HG02623 (cell line): ENCODE measurements at regions not wholly inside any gene's neighbourhood (a gene's known extent, or its start where the extent isn't known, plus 50 kb on each side); places are given as distances from the start of the nearest gene placed in this dataset.

Source experiments
- ATAC-seq: cut with Tn5 transposase; IDR thresholded peaks from one replicate; pipeline ENCODE4 v1.9.1; 2021; ENCODE audit warnings: moderate library complexity; ENCODE audit not compliant: unreplicated experiment

DNA sequence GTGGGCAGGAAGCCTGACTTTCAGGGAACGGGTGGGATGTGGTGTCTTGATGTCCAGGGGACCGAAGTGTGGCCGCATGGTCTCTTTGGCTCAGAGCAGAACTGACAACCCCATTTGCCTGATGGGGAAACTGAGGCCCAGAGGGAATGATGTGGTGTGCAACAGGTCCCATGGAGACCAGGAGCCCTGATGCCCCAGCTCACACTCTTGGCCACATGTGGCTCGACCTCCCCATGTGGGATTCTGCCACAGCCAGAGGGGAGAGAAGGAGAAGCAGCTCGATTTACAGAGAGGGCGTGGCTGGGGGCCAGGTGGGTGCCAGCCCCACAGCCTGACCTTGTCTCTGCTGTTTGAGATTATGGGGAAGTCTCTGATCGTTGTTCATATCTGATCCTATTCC lies 128.1 kb downstream of the TEX29 start:
- ATAC-seq, result no peak

DNA sequence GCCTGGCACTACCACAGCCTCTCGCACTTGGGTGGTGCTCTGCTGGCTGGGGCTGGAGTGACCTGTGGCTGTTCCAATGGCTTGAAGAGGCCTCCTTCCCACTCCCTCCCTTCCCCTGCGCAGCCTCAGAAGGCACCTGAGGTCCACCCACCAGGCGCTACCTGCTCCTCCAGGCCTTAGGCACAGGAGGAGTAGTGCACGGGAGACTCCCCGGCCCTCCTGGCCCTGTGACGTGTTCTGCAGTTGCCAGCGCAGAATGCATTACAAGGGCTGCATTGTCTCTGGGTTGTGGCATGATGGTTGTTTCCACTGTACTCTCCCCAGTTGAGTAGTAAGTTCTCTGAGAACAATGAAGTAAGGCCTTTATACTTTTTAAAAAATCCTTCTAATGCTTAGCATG lies 128.6 kb downstream of the TEX29 start:
- no peak for ATAC-seq

DNA sequence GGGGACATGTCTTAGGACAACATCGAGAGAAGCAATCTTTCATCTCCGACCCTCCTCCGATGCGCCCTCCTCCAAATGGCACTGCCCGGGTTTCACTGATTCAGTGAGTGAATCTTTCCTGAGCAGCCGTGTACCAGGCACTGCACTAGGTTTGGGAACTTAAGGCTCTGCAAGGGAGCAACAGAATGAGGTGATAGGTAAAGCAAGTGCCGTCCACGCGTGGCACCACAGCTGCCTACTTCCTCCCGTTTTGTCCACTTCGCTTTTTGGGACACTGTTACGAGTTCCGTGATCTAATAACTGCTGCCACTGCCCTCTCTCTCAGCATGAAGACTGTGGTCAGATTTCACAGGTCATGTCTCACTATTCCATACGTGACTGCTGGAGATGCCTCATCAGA lies 131.0 kb downstream of the TEX29 start:
- ATAC-seq, result no peak

DNA sequence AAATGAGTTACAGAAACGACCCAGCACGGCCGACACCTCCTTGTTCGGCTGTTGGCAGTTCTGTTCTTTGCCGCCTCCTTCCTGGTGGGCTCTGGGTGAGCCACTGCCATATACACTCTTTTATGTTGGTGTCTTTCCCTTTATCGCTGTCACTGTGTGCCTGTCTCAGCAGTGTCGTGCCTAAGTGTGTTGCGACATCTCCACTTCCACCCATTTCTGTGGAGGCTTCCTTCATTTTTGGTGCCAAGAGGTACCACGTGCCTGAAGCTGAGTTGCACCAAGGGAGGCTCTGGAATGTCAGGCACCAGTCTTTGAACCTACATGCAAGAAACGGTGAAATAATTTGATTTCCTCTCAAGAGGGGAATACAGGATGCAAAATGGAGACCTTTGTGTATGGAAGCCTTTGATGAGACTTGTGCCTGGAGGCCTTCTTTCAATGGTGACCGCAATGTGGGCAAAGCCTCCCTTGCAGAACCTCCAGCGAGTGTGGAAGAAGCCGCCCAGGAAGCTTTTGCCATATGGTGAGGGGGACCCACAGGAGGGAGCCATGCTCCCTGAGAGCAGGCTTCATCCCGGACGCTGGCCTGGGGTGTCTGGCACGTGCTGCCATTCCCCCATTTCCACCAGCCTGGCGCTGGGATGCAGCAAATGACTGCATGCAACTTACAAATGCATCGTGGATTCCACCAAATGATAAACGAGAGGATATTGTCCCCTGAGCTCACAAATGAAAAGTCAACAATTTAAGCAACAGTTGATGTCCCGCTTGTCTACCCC lies 136.2 kb downstream of the TEX29 start:
- ATAC-seq, result no peak

DNA sequence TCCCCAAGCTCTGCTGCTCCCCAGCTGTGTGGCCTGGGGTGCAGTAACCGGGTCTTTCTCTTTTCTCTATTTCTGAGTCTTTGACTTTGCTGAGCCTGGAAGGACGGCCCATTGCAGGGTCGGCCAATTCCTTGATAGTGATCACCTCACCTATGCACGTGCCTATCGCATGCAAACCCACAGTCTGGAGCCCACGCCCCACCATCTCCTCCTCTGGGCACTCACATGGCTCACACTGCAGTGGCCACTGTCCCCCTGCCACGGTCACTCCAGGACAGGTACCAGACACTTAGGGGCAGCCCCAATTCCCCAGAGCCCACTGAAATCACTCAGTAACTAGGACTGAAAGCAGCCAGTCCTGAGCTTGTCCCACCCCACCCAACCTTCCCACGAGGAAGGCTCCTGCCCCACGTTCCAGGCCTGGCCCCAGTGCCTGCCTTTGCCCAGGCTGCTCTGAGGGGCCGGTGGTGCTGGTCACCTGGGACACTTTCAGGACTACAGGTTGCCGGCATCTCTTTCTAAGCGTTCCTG lies 137.6 kb downstream of the TEX29 start:
- no peak for ATAC-seq

DNA sequence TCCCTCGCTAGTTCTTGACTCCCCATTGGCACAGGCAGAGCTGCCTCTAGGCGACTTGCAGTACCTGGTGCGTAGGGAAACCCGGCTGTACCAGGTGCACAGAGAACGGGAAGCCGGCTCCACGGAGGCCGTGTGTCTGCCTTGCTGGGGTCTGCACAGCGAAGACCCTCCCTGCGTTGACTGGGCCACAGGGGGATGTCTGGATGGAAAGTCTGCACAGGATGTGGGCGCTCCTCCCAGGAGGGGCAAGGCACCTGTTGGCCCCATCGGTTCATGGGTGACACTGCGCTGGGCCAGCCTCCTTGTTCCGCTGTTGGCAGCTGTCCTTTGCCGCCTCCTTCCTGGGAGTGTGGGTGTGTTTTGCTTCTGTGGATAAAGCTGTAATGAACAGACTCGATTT lies 138.3 kb downstream of the TEX29 start:
- ATAC-seq, result no peak

DNA sequence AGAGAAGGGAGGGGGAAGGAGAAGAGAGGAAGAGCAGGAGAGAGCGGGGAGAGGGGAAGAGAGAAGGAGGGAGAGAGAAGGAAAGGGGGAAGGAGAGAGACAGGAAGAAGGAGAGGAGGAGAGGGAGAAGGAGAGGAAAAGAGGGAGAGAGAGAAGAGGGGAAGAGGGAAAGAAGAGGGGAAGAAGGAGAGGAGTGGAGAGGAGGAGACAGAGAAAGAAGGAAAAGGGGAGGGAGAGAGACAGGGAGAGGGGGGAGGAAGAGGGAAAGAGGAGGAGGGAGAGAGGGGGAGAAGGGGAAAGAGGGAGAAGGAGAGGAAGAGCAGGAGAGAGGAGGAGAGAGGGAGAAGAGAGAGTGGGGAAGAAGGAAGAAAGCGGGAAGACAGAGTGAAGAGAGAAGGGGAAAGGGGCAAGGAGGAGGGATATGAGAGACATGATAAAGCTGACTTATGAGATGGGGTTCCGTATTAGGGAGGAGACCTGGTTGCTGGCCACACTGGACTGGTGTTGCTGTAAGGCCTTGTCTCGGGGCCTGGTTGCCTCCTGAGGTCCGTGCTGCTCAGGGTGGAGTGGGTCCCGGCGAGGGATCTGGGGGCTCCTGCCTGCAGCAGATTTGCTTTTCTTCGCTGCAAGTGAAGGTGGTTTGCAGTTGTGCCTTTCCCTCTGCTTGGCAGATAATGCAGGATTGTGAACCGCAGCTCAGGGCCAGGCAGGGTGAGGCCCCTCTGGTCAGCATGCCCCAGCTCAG lies 139.5 kb downstream of the TEX29 start:
- ATAC-seq, result no peak

DNA sequence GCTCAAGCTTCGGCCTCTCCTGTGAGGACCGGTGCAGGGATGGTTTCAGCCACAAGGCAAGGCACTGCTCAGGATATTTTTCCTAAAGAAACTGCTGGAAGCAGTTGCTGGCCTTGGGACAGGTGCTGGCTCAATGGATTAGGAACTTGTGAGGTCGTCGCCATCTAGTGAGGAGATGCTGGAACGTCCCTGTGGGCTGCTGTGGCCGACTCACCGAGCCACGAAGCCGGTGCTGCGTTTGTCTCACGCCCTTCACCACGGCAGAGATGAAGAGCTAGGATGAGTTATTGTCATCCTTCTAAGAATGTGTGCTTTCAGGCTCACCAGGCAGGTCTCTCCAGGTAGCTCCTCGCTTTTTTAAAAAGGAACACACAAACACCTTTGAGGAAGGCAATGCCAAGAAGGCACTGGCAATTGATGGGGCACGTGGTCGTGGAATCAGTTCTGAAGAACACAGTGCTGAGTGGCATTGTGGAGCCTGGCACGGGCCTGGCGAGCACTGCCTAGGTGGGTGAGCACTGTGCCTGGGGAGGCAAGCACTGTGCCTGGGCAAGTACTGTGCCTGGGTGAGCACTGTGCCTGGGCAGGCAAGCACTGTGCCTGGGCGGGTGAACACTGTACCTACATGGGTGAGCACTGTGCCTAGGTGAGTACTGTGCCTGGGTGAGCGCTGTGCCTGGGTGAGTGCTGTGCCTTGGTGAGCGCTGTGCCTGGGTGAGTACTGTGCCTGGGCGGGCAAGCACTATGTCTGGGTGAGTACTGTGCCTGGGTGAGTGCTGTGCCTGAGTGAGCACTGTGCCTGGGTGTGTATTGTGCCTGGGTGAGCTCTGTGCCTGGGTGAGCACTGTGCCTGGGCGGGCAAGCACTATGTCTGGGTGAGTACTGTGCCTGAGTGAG lies 140.4 kb downstream of the TEX29 start:
- no peak for ATAC-seq

DNA sequence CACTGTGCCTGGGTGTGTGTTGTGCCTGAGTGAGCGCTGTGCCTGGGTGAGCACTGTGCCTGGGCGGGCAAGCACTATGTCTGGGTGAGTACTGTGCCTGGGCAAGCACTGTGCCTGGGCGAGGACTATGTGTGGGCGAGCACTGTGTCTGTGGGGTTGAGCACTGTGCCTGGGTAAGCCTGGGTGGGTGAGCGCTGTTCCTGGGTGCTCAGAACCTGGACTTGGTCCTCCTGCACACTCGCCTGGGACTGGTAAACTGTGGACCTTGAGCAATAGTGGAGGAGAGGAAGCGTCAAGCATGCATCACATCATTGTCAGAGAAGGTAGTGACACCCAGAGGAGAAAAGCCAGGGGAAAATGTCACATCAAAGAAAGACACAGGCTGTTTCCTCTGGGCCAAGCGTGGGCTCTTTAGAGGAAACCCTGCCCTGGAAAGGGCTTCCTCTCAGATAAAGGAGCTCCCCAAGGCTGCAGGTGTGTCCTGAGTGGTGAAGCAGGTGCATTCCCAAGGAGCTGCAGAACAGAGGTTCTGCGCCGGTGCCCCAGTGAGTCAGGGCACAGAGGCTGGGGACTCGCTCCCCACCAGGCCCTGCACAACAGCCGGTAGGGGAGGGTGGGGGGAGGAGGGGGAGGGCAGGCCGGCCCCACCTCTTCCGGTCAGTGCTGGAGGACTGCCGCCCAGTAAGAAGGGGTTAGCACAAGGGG lies 141.2 kb downstream of the TEX29 start:
- ATAC-seq, result no peak

DNA sequence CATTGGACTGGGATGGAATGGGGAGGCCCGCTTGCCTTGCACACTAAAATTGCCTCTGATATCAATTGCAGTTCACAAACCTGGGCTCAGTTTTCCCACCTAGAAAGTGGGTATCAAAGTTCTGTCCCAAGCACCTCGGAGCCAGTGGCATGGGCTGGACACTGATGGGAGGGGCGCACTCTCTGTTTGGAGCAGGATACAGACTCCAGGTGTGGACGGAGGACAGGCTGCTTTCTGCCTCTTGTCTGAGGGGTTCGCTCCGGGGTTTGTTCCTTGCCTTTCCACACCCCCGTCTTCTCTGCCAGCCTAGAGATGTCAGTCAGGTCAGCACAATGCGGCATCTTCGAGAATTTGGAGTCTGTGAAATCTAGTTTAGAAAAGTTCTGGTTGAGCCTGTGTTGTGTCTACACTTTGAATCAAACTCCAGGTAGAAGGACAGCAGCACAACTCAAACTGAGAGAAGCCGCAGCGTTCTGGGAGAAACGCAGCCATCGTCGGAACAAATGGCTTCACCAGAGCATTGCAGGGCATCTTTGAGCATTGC lies 141.9 kb downstream of the TEX29 start:
- no peak for ATAC-seq

DNA sequence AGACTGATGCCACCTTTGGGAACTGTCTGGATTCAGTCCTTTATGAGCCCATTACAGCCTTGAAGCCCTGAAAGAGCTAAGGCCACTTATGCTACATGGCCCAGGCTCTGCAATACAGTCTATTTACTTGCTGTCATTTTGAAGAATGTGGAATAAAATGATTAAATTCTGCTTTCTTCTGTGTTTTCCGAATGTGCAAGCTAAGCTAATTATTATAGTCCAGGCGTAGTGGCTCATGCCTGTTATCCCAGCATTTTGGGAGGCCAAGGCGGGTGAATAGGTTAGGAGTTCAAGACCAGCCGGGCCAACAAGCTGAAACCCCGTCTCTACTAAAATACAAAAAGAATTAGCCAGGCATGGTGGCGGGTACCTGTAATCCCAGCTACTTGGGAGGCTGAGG lies 142.5 kb downstream of the TEX29 start:
- ATAC-seq, result no peak

DNA sequence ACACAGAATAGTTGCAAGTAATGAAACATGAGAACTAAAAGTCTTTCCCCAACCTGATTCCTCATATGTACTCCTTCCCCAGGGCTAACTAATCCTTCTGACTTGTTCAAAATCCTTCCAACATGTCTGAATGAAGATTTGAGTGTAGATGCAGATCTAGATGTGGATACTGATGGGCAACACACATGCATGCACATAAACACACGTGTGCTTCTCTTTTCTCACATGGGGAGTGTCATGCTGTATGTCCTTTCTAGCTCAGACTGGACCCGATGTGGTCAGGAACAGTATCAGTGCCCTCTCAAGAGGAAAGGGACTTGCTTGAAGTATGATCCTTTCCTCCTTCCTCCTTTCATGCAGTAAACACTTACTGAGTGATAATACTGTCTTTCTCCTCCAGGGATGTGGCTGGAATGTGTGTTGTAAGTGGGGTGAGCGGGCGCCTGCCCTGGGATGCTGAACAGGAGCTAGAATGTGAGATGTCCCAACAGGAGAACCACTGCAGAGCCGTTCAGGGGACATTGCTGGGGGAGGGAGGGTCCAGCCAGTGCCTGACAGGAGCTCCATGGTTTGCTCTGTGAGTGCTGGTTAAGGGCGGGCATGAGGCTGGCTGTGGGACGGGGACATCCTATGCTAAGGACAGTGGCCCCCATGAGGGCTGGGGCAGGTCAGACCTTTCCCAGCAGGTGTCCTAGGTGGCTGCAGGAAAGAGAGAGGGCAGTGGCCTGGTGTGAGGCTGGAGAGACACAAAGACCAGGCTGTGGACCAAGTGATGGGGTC lies 146.9 kb downstream of the TEX29 start:
- no peak for ATAC-seq

DNA sequence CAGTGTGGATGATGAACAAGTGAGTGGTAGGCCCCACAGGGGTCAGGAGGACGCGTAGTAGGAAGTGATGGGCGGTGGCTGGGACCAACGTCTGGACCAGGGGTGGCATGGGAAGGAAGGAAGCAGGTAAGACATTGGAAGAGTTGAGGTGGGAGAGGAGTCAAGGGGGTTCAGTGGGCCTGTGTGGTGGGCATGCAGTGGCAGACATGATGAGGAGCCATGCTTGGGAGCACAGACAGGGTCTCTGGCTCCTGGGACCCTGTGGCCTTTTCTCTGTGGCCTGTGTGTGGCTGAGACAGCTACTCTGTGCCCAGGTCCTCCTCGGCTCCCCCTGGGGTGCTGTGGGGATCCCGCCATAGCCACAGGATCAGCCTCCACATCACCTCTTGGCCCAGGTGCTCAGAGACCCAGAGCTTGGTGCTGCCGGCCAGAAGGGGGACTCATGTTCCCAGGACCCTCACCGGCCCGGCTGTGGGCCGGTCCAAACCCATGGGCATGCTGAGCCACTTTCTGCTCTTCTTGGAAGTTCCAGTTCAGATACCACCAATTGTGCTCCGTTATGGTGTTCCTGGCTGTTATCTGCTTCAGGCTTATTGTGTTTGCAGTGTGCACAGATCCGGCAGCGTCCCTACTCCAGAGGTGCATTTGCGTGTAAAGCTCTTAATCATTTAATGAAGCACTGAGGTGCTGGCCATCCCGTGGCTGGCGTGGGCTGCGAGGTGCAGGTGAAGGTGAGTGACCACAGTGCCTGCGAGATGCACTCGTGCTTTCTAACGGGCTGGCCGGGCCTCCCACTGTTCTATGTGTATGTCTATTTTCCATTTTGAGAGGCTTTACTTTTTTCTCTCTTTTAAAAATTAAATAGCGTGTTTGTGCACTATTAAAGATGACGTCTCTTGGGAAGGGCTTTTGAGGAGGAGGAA lies 147.9 kb downstream of the TEX29 start:
- ATAC-seq, result no peak

DNA sequence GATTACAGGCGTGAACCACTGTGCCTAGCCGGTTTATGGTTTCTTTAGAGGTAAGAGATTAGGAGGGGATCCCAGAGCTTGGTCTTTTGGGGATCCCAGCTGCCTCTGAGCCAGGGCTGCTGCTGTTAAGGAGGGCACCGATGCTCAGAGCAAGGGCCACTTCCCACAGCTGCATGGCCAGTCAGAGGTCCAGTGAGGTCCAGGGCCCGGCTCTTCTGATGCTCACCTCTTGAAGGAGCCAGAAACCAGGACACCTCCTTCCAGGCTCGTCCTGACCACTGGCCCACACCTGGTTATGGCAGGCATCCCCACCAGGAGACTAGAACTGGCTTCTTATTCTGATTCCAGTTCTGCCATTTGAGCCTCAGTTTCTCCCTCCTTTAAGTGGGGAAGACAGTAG lies 149.0 kb downstream of the TEX29 start:
- no peak for ATAC-seq

DNA sequence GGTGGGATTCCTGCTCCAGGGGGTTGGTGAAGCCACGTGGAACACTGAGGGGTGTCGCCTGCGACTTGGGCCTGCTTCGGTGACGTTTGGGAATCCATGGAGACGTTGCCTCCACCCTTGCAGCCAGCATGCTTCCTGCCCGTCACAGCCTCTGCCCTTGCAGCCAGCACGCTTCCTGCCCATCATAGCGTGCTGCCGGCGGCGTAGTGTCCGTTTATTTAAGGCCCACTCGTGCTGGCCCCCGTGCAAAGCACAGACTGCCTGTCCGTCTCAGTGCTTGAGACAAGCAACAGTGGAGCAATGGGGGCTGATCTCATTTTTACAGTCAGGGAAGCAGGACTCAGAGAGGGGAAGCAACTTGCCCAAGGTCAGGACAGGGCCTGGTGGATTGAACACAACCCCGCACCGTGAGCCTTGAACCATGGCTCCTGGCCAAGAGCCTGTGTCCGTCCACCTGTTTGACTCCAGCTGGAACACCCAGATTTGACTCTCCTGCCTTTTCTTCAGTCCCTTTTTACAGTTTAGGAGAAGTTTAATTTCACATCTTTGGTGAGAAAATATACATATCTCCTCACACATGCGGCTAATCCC lies 149.6 kb downstream of the TEX29 start:
- no peak for ATAC-seq

DNA sequence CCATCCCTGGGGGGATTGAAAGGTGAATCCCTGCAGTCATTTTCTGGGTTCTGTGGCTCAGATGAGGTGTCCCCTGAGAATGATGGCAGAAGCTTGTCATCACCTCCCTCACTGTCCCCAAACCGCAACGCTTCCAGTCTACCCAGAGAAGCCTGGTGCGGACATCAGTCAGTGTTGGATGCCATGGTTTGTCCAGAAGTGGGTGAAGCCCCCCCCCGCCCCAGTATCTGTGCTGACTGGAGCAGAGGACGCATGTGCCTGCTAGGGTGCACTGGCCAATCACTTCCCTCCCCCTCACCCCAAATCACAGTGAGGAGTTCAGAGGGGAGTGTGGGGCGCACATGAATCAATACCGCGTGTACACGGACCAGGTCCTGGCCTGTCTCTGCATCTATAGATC lies 150.5 kb downstream of the TEX29 start:
- no peak for ATAC-seq

DNA sequence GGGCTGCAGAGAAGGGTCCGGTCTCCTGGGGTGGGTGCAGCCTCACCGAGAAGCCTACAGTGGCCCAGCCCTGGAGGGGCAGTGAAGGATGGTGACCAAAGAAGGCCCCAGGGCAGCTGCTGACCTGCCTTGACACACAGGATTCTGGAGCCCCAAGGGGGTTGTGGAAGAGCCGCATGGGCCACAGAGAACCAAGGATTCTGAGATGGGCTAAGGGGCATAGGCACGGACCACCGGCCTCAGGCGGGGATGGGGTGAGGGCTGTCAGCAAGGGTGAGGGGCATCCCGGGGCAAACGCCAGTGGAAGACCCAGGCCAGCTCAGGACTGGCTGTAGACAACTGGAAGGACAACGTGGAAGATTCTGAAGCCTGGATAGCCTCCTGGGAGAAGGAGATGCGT lies 151.6 kb downstream of the TEX29 start:
- ATAC-seq, result no peak
